H1 (cell line): ENCODE measurements at regions not wholly inside any gene's neighbourhood (a gene's known extent, or its start where the extent isn't known, plus 50 kb on each side); places are given as distances from the start of the nearest gene placed in this dataset.

Experiments
- CTCF ChIA-PET: fragments of 300-600 bp; sonication (Branson Sonifier 250); formaldehyde crosslinking; loops from one replicate; lab custom pipeline; 2021; ENCODE audit not compliant: partially characterized antibody; lab: Charles Lee
- POLR2A ChIA-PET: fragments of 300-600 bp; sonication (Branson Sonifier 250); formaldehyde crosslinking; loops from one replicate; lab custom pipeline; 2021; ENCODE audit warnings: inconsistent platforms; ENCODE audit not compliant: partially characterized antibody; lab: Charles Lee
- DNase-seq, 2 experiments: peaks; one replicate each; pipeline versions ENCODE4 v3.0.0 to v3.0.0-alpha.2; 2010 to 2022; ENCODE audit warnings: low spot score in 2 of 2, low read depth in 1 of 2, mixed read lengths in 1 of 2
- FAIRE-seq: peaks from 2 replicates; lab custom pipeline; 2011; peaks lifted over from hg19 to GRCh38; lab: Jason Lieb, UNC
- H2AFZ ChIP-seq: 2 replicates; pipeline ENCODE4 v1.8.1; 2012; ENCODE audit warnings: low read length, inconsistent platforms
- H2AK5ac ChIP-seq: 2 replicates; pipeline ENCODE4 v1.6.1; 2013; ENCODE audit warnings: low read depth, low read length
- H2BK120ac ChIP-seq: replicated peaks from 2 replicates; pipeline ENCODE3; 2013; ENCODE audit warnings: low read depth, low read length, inconsistent platforms
- H2BK12ac ChIP-seq: 2 replicates; pipeline ENCODE4 v1.6.1; 2013; ENCODE audit warnings: low read depth, low read length
- H2BK15ac ChIP-seq: 2 replicates; pipeline ENCODE4 v1.6.1; 2013; ENCODE audit warnings: low read length
- H2BK20ac ChIP-seq: 2 replicates; pipeline ENCODE4 v1.6.1; 2013; ENCODE audit warnings: low read length
- H2BK5ac ChIP-seq: 2 replicates; pipeline ENCODE4 v1.6.1; 2013; ENCODE audit warnings: low read depth, low read length
- H3K14ac ChIP-seq: 2 replicates; pipeline ENCODE4 v1.6.1; 2013; ENCODE audit warnings: inconsistent platforms; ENCODE audit not compliant: insufficient read length
- H3K18ac ChIP-seq: 2 replicates; pipeline ENCODE4 v1.6.1; 2013; ENCODE audit warnings: low read length; ENCODE audit errors: extremely low read depth
- H3K23ac ChIP-seq: 2 replicates; pipeline ENCODE4 v1.6.1; 2013; ENCODE audit warnings: inconsistent platforms; ENCODE audit not compliant: insufficient read length
- H3K23me2 ChIP-seq: 2 replicates; pipeline ENCODE4 v1.6.1; 2013; ENCODE audit warnings: low read depth, low read length
- H3K27ac ChIP-seq: 2 replicates; pipeline ENCODE4 v1.6.1; 2011; ENCODE audit warnings: low read depth, low read length, inconsistent platforms
- H3K27me3 ChIP-seq, 4 experiments: replicated peaks in 1 of 4; 1 replicate in 1 of 4; 2 replicates in 3 of 4; pipeline versions ENCODE4 v1.6.1 to v1.8.1; 2011 to 2013; ENCODE audit warnings: low read length in 3 of 4, mild to moderate bottlenecking in 3 of 4, inconsistent platforms in 2 of 4, mixed read lengths in 2 of 4, moderate library complexity in 1 of 4; ENCODE audit not compliant: control insufficient read depth in 3 of 4, insufficient read depth in 3 of 4; ENCODE audit errors: extremely low read depth in 1 of 4
- H3K36me3 ChIP-seq, 4 experiments: 2 replicates each; pipeline versions ENCODE4 v1.6.1 to v1.8.1; 2011 to 2013; ENCODE audit warnings: mild to moderate bottlenecking in 4 of 4, low read length in 3 of 4, moderate library complexity in 2 of 4, control low read depth in 1 of 4, inconsistent platforms in 1 of 4; ENCODE audit not compliant: insufficient read depth in 4 of 4, control insufficient read depth in 2 of 4
- H3K4ac ChIP-seq: replicated peaks from 2 replicates; pipeline ENCODE3; 2013; ENCODE audit warnings: low read length, low read depth, mixed read lengths, inconsistent platforms; ENCODE audit not compliant: insufficient read length
- H3K4me1 ChIP-seq, 4 experiments: replicated peaks in 1 of 4; 1 replicate in 1 of 4; 2 replicates in 3 of 4; pipeline versions ENCODE4 v1.6.1 to v1.8.1; 2011 to 2013; ENCODE audit warnings: low read length in 3 of 4, inconsistent platforms in 2 of 4, mixed read lengths in 1 of 4; ENCODE audit not compliant: insufficient read depth in 4 of 4, control insufficient read depth in 3 of 4
- H3K4me2 ChIP-seq, 2 experiments: 2 replicates each; pipeline versions ENCODE4 v1.6.1 to v1.8.1; 2011 to 2013; ENCODE audit warnings: low read depth in 2 of 2, low read length in 2 of 2, control low read depth in 1 of 2, inconsistent platforms in 1 of 2, mild to moderate bottlenecking in 1 of 2; ENCODE audit not compliant: insufficient read depth in 1 of 2
- H3K4me3 ChIP-seq, 4 experiments: fragments of 200-600, 300-600 bp in 1 of 4; sonication (generic), shearing (Covaris generic), sonication (Bioruptor Twin) in 1 of 4; 2 replicates each; pipeline versions ENCODE4 v1.5.1 to v1.8.1; 2011 to 2016; ENCODE audit warnings: low read length in 4 of 4, low read depth in 3 of 4, control low read depth in 2 of 4, inconsistent platforms in 2 of 4, mild to moderate bottlenecking in 2 of 4, mixed read lengths in 1 of 4, moderate library complexity in 1 of 4; ENCODE audit not compliant: insufficient read depth in 2 of 4; ENCODE audit errors: extremely low read depth in 1 of 4
- H3K56ac ChIP-seq: replicated peaks from 2 replicates; pipeline ENCODE3; 2013; ENCODE audit warnings: low read depth, mild to moderate bottlenecking, mixed read lengths, low read length, inconsistent platforms; ENCODE audit not compliant: insufficient read length
- H3K79me1 ChIP-seq: 2 replicates; pipeline ENCODE4 v1.6.1; 2013; ENCODE audit warnings: low read depth, low read length, control low read depth
- H3K79me2 ChIP-seq, 2 experiments: 2 replicates each; pipeline versions ENCODE4 v1.6.1 to v1.8.1; 2012 to 2013; ENCODE audit warnings: low read length in 2 of 2, mild to moderate bottlenecking in 2 of 2, inconsistent platforms in 1 of 2; ENCODE audit not compliant: insufficient read depth in 2 of 2, control insufficient read depth in 1 of 2
- H3K9ac ChIP-seq, 4 experiments: replicated peaks in 1 of 4; 1 replicate in 1 of 4; 2 replicates in 3 of 4; pipeline versions ENCODE4 v1.6.1 to v1.8.1; 2011 to 2013; ENCODE audit warnings: low read depth in 3 of 4, low read length in 3 of 4, control low read depth in 2 of 4, mild to moderate bottlenecking in 2 of 4, moderate library complexity in 2 of 4, inconsistent platforms in 1 of 4; ENCODE audit errors: extremely low read depth in 1 of 4
- H3K9me3 ChIP-seq, 2 experiments: 2 replicates each; pipeline versions ENCODE4 v1.6.1 to v1.8.1; 2012 to 2013; ENCODE audit warnings: mild to moderate bottlenecking in 2 of 2, moderate library complexity in 2 of 2, control low read depth in 1 of 2, inconsistent platforms in 1 of 2, low read depth in 1 of 2, low read length in 1 of 2, mixed read lengths in 1 of 2; ENCODE audit not compliant: insufficient read depth in 2 of 2
- H4K20me1 ChIP-seq, 2 experiments: replicated peaks in 1 of 2; 2 replicates each; pipeline versions ENCODE3 to v1.8.1; 2011 to 2013; ENCODE audit warnings: inconsistent platforms in 2 of 2, low read length in 2 of 2, mild to moderate bottlenecking in 1 of 2; ENCODE audit not compliant: insufficient read depth in 2 of 2, control insufficient read depth in 1 of 2
- H4K5ac ChIP-seq: 2 replicates; pipeline ENCODE4 v1.6.1; 2013; ENCODE audit warnings: low read length, low read depth, mixed read lengths, inconsistent platforms; ENCODE audit not compliant: insufficient read length
- H4K8ac ChIP-seq: 2 replicates; pipeline ENCODE4 v1.8.0; 2013; ENCODE audit warnings: mild to moderate bottlenecking, moderate library complexity, low read length, inconsistent platforms; ENCODE audit not compliant: insufficient read depth; ENCODE audit errors: extremely low read depth
- H4K91ac ChIP-seq: replicated peaks from 2 replicates; pipeline ENCODE3; 2013; ENCODE audit warnings: low read length, mixed read lengths, inconsistent platforms; ENCODE audit not compliant: insufficient read length
- CREB1 ChIP-seq: IDR thresholded peaks from 2 replicates; pipeline ENCODE4 v1.6.1; 2012; ENCODE audit warnings: inconsistent platforms
- JUND ChIP-seq: IDR thresholded peaks from 2 replicates; pipeline ENCODE4 v1.6.1; 2011; ENCODE audit warnings: mild to moderate bottlenecking, improper control_type of control experiment, low read length
- KDM1A ChIP-seq: fragments of 200-600, 300-600 bp; sonication (generic); IDR thresholded peaks from 2 replicates; pipeline ENCODE4 v1.7.1; 2016; ENCODE audit warnings: mild to moderate bottlenecking, low read length, borderline replicate concordance
- KDM4A ChIP-seq: IDR thresholded peaks from one replicate; pipeline ENCODE4 v1.7.1; 2012; ENCODE audit warnings: low read depth, mild to moderate bottlenecking, moderate library complexity, low read length, inconsistent platforms; ENCODE audit not compliant: severe bottlenecking
- RNF2 ChIP-seq: fragments of 200-900, 300-1000 bp; sonication (generic); IDR thresholded peaks from 2 replicates; pipeline ENCODE4 v1.7.1; 2016; ENCODE audit warnings: borderline replicate concordance, low read depth, mild to moderate bottlenecking, antibody characterized with exemption, low read length; ENCODE audit not compliant: poor library complexity, severe bottlenecking; ENCODE audit errors: missing control alignments
- WGBS, 2 experiments: shearing (Covaris generic) in 1 of 2; methylation state at CpG; one replicate each; pipeline versions ENCODE4 v1.1.6 to v1.1.7; 2013 to 2015; ENCODE audit warnings: low lambda C conversion rate in 2 of 2, mixed read lengths in 2 of 2, inconsistent platforms in 1 of 2, low coverage in 1 of 2, missing lambda C conversion rate in 1 of 2; ENCODE audit not compliant: insufficient replicate concordance in 2 of 2, insufficient coverage in 1 of 2, insufficient read length in 1 of 2; ENCODE audit errors: extremely low coverage in 1 of 2, missing lambda C conversion rate in 1 of 2; 5-methylcytosine and 5-hydroxymethylcytosine counted together

GRCh38 chr6:63460971-63461370 lies 111.3 kb upstream of the LOC128125822 start:
- Histone ChIP-seq H2AK5ac (no peak overlapping the region), H2BK12ac (no peak overlapping the region), H4K5ac (no peak overlapping the region), H2AFZ (no peak overlapping the region), H3K18ac (no peak overlapping the region), H2BK5ac (no peak overlapping the region), H2BK120ac (no peak overlapping the region), H2BK15ac (no peak overlapping the region), H3K4me1 (no peaks in the 10 kb centered on the region), H3K14ac (no peak overlapping the region), H4K91ac (no peak overlapping the region), H3K79me2 (no peaks in the 10 kb centered on the region), H3K4me3 (no peak overlapping the region)
- 97% methylated on average over 10 of the region's 10 CpGs; no CpG with 5 or more reads in 1 of the 2 experiments for WGBS, 2 experiments
- DNase-seq = no peak
- TF ChIP-seq RNF2 = no peak
- TF ChIP-seq KDM4A = no peak
- no peak for TF ChIP-seq JUND
- TF ChIP-seq KDM1A = no peak
- no peak for TF ChIP-seq CREB1
- TF ChIP-seq, all 59 proteins: peak for 0
- Histone ChIP-seq H3K4me2 (no peak overlapping the region), H2BK20ac (no peak overlapping the region), H4K8ac (no peak overlapping the region), H3K56ac (no peak overlapping the region), H3K27ac (no peak overlapping the region), H3K4ac (no peak overlapping the region), H3K27me3 (no peaks in the 10 kb centered on the region), H3K36me3 (no peaks in the 10 kb centered on the region), H3K23ac (no peak overlapping the region), H4K20me1 (no peaks in the 10 kb centered on the region), H3K9me3 (no peaks in the 10 kb centered on the region), H3K79me1 (no peaks in the 10 kb centered on the region), H3K23me2 (no peaks in the 10 kb centered on the region), H3K9ac (no peak overlapping the region)
- CTCF ChIA-PET = no interaction called here
- POLR2A ChIA-PET = no interaction called here
- FAIRE-seq = no peak
